ENCODE measurements at regions not wholly inside any gene's neighbourhood (a gene's known extent, or its start where the extent isn't known, plus 50 kb on each side); places are given as distances from the start of the nearest gene placed in this dataset.
"Not testable (repeated sequence)": the region's sequence is repeated elsewhere in the genome, so short reads cannot be mapped to it uniquely, and the experiment has no call there.

DNA sequence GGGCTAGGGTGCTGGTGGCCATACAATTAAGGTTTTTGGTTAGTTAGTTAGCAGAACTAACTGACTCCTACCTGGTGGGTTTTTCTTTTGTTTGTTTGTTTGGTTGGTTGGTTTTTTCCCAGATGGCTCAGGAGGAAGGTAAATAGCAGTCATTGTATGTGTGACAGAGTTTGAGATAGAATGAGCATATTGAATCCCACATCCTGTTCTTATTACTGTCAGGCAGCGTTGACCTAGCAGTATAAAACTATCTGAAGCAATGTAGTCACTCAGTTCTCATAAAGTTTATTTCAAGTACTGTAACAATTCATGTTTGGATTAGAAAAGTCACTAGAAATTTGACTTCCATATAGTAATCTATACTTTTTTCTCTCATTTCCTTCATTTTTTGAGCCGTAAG, 113.5 kb upstream of the NBPF19 start:
- H3K36me3 ChIP-seq (replicated peaks in 1 of 2; ENCODE audit: control insufficient read depth in 2 of 2, insufficient read depth in 2 of 2, low read length in 2 of 2); H2BK15ac ChIP-seq (ENCODE audit: low read length); H3K9me3 ChIP-seq (replicated peaks in 1 of 2; ENCODE audit: control insufficient read depth in 2 of 2, insufficient read depth in 1 of 2, low read depth in 1 of 2, low read length in 2 of 2); DNase-seq (ENCODE audit: low spot score); H3K23ac ChIP-seq (ENCODE audit: low read depth, low read length, poor library complexity); H2BK120ac ChIP-seq (ENCODE audit: low read depth, low read length); H2BK12ac ChIP-seq (ENCODE audit: low read length); H3K4me3 ChIP-seq (ENCODE audit: low read length in 2 of 2); H3K4me2 ChIP-seq (ENCODE audit: insufficient read depth, low read length, poor library complexity, severe bottlenecking); H3K27me3 ChIP-seq (ENCODE audit: control insufficient read depth in 3 of 3, insufficient read depth in 3 of 3, low read depth in 1 of 3, low read length in 3 of 3); H2BK5ac ChIP-seq (ENCODE audit: low read length); H2AK5ac ChIP-seq (ENCODE audit: low read depth, low read length); H3K4ac ChIP-seq (ENCODE audit: low read length); H3K9ac ChIP-seq (ENCODE audit: low read depth, low read length, poor library complexity); H2AFZ ChIP-seq (ENCODE audit: low read length); H3K14ac ChIP-seq (ENCODE audit: low read length); H4K91ac ChIP-seq (ENCODE audit: low read depth, low read length, poor library complexity); H3K27ac ChIP-seq (replicated peaks; ENCODE audit: low read length); H3K18ac ChIP-seq (ENCODE audit: low read length); H4K8ac ChIP-seq (ENCODE audit: low read depth, low read length); H3K4me1 ChIP-seq (ENCODE audit: control insufficient read depth in 2 of 2, insufficient read depth in 1 of 2, low read depth in 1 of 2, low read length in 2 of 2); H3K79me1 ChIP-seq (ENCODE audit: low read depth, low read length): not testable (repeated sequence)
- WGBS, 2 donors (ENCODE audit: extremely low coverage in 2 of 2, insufficient read length in 2 of 2, insufficient replicate concordance in 1 of 2), result no CpG with 5 or more reads among the region's 2 CpGs

DNA sequence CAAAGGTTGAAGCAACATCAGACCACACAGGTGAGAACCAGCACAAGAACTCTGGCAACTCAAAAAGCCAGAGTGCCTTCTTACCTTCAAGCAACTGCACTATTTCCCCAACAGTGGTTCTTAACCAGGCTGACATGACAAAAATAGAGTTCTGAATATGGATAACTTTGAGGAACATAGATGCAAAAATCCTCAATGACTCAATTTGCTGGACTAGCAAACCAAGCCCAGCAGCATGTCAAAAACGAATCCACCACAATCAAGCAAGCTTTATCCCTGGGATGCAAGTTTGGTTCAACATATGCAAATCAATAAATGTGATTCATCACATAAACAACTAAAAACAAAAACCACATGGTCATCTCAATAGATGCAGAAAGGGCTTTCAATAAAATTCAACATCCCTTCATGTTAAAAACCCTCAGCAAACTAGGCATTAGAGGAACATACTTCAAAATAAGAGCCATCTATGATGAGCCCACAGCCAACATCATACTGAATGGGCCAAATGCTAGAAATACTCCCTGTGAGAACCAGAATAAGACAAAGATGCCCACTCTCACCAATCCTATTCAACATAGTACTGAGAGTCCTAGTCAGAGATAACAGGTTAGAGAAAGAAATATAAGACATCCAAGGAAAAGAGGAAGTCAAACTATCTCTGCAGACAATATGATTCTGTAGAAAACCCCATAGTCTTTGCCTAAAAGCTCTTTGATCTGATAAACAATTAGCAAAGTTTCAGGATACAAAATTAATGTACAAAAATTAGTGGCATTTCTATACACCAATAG, 110.5 kb upstream of the NBPF19 start:
- not testable (repeated sequence) for H3K27me3 ChIP-seq (ENCODE audit: control insufficient read depth in 3 of 3, insufficient read depth in 3 of 3, low read depth in 1 of 3, low read length in 3 of 3); H2BK15ac ChIP-seq (ENCODE audit: low read length); H3K14ac ChIP-seq (ENCODE audit: low read length); H3K36me3 ChIP-seq (replicated peaks in 1 of 2; ENCODE audit: control insufficient read depth in 2 of 2, insufficient read depth in 2 of 2, low read length in 2 of 2); H3K4me1 ChIP-seq (ENCODE audit: control insufficient read depth in 2 of 2, insufficient read depth in 1 of 2, low read depth in 1 of 2, low read length in 2 of 2); H3K79me1 ChIP-seq (ENCODE audit: low read depth, low read length); H3K23ac ChIP-seq (ENCODE audit: low read depth, low read length, poor library complexity); H3K18ac ChIP-seq (ENCODE audit: low read length); H3K27ac ChIP-seq (replicated peaks; ENCODE audit: low read length); H3K4me3 ChIP-seq (ENCODE audit: low read length in 2 of 2); H2AK5ac ChIP-seq (ENCODE audit: low read depth, low read length); H2BK120ac ChIP-seq (ENCODE audit: low read depth, low read length); H2AFZ ChIP-seq (ENCODE audit: low read length); H2BK5ac ChIP-seq (ENCODE audit: low read length); H3K4me2 ChIP-seq (ENCODE audit: insufficient read depth, low read length, poor library complexity, severe bottlenecking); DNase-seq (ENCODE audit: low spot score); H3K9me3 ChIP-seq (replicated peaks in 1 of 2; ENCODE audit: control insufficient read depth in 2 of 2, insufficient read depth in 1 of 2, low read depth in 1 of 2, low read length in 2 of 2); H4K91ac ChIP-seq (ENCODE audit: low read depth, low read length, poor library complexity); H2BK12ac ChIP-seq (ENCODE audit: low read length); H3K4ac ChIP-seq (ENCODE audit: low read length); H3K9ac ChIP-seq (ENCODE audit: low read depth, low read length, poor library complexity); H4K8ac ChIP-seq (ENCODE audit: low read depth, low read length)
- no CpG with 5 or more reads among the region's 1 CpG for WGBS, 2 donors (ENCODE audit: extremely low coverage in 2 of 2, insufficient read length in 2 of 2, insufficient replicate concordance in 1 of 2)

DNA sequence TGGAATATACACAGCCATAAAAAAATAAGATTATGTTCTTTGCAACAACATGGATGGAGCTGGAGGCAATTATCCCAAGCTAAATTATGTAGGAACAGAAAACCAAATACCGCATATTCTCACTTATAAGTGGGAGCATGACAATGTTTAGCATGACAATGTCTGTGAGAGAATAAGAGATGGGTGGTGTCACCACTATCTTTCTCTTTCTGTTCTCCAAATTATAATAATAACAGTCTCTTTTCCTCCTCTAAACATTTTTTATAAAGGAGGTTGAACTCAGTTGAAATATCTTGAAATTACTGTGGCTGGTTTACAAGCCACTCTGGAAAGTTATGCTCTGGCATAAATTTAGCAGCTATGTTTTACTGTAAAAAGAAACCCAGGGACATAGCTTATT, 108.4 kb upstream of the NBPF19 start:
- H3K27ac ChIP-seq (replicated peaks; ENCODE audit: low read length); H3K9me3 ChIP-seq (replicated peaks in 1 of 2; ENCODE audit: control insufficient read depth in 2 of 2, insufficient read depth in 1 of 2, low read depth in 1 of 2, low read length in 2 of 2); H2AFZ ChIP-seq (ENCODE audit: low read length); H3K23ac ChIP-seq (ENCODE audit: low read depth, low read length, poor library complexity); H2BK120ac ChIP-seq (ENCODE audit: low read depth, low read length); H4K91ac ChIP-seq (ENCODE audit: low read depth, low read length, poor library complexity); H3K18ac ChIP-seq (ENCODE audit: low read length); H2BK12ac ChIP-seq (ENCODE audit: low read length); H3K4me3 ChIP-seq (ENCODE audit: low read length in 2 of 2); H3K14ac ChIP-seq (ENCODE audit: low read length); H3K36me3 ChIP-seq (replicated peaks in 1 of 2; ENCODE audit: control insufficient read depth in 2 of 2, insufficient read depth in 2 of 2, low read length in 2 of 2); H3K79me1 ChIP-seq (ENCODE audit: low read depth, low read length); H3K4me1 ChIP-seq (ENCODE audit: control insufficient read depth in 2 of 2, insufficient read depth in 1 of 2, low read depth in 1 of 2, low read length in 2 of 2); H2BK15ac ChIP-seq (ENCODE audit: low read length); H2BK5ac ChIP-seq (ENCODE audit: low read length); H3K27me3 ChIP-seq (ENCODE audit: control insufficient read depth in 3 of 3, insufficient read depth in 3 of 3, low read depth in 1 of 3, low read length in 3 of 3); DNase-seq (ENCODE audit: low spot score); H3K4ac ChIP-seq (ENCODE audit: low read length); H3K4me2 ChIP-seq (ENCODE audit: insufficient read depth, low read length, poor library complexity, severe bottlenecking); H2AK5ac ChIP-seq (ENCODE audit: low read depth, low read length); H4K8ac ChIP-seq (ENCODE audit: low read depth, low read length); H3K9ac ChIP-seq (ENCODE audit: low read depth, low read length, poor library complexity): not testable (repeated sequence)
- no CpG with 5 or more reads among the region's 1 CpG for WGBS, 2 donors (ENCODE audit: extremely low coverage in 2 of 2, insufficient read length in 2 of 2, insufficient replicate concordance in 1 of 2)

DNA sequence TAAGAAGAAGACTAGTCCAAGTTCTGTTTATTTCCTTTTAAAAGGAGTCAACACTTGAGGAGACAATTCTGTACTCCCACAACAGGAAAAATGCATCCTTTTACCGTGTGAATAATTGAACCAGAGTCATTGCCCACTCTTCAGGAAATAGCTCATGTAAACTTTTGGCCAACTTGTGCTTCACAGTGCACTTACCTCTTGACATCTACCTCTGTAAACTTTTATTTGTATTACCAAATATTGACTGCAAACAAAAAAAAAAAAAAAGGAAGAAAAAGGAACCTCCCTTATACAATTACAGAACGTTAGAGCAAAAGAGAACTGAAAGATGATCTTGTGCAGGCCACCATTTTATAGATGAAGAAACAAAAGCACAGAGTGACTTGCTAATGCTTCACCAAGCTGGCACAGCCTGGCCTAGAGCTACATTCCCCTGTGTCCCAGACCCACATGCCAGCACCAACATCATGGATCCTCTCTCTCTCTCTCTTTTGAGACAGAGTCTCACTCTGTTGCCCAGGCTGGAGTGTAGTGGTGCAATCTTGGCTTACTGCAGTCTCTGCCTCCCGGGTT, 107.3 kb upstream of the NBPF19 start:
- not testable (repeated sequence) for H3K14ac ChIP-seq (ENCODE audit: low read length); H3K4me3 ChIP-seq (ENCODE audit: low read length in 2 of 2); H2AFZ ChIP-seq (ENCODE audit: low read length); H3K4me1 ChIP-seq (ENCODE audit: control insufficient read depth in 2 of 2, insufficient read depth in 1 of 2, low read depth in 1 of 2, low read length in 2 of 2); H3K27ac ChIP-seq (replicated peaks; ENCODE audit: low read length); H3K4me2 ChIP-seq (ENCODE audit: insufficient read depth, low read length, poor library complexity, severe bottlenecking); H3K9ac ChIP-seq (ENCODE audit: low read depth, low read length, poor library complexity); H2BK120ac ChIP-seq (ENCODE audit: low read depth, low read length); H2AK5ac ChIP-seq (ENCODE audit: low read depth, low read length); DNase-seq (ENCODE audit: low spot score); H3K79me1 ChIP-seq (ENCODE audit: low read depth, low read length); H3K9me3 ChIP-seq (replicated peaks in 1 of 2; ENCODE audit: control insufficient read depth in 2 of 2, insufficient read depth in 1 of 2, low read depth in 1 of 2, low read length in 2 of 2); H3K27me3 ChIP-seq (ENCODE audit: control insufficient read depth in 3 of 3, insufficient read depth in 3 of 3, low read depth in 1 of 3, low read length in 3 of 3); H2BK15ac ChIP-seq (ENCODE audit: low read length); H2BK12ac ChIP-seq (ENCODE audit: low read length); H2BK5ac ChIP-seq (ENCODE audit: low read length); H3K23ac ChIP-seq (ENCODE audit: low read depth, low read length, poor library complexity); H4K8ac ChIP-seq (ENCODE audit: low read depth, low read length); H4K91ac ChIP-seq (ENCODE audit: low read depth, low read length, poor library complexity); H3K4ac ChIP-seq (ENCODE audit: low read length); H3K18ac ChIP-seq (ENCODE audit: low read length); H3K36me3 ChIP-seq (replicated peaks in 1 of 2; ENCODE audit: control insufficient read depth in 2 of 2, insufficient read depth in 2 of 2, low read length in 2 of 2)
- WGBS, 2 donors (ENCODE audit: extremely low coverage in 2 of 2, insufficient read length in 2 of 2, insufficient replicate concordance in 1 of 2), result no CpG with 5 or more reads among the region's 3 CpGs
